Stimulated activated CD4-positive, alpha-beta T cell treated with anti-CD3 and anti-CD28 coated beads, Interleukin-4, amount 100 ng/mL, for 48 hours (primary cell): ENCODE measurements at regions not wholly inside any gene's neighbourhood (a gene's known extent, or its start where the extent isn't known, plus 50 kb on each side); places are given as distances from the start of the nearest gene placed in this dataset.
"Not testable (repeated sequence)": the region's sequence is repeated elsewhere in the genome, so short reads cannot be mapped to it uniquely, and the experiment has no call there.

Experiments used
- DNase-seq, 2 donors: peaks; one replicate each; pipeline ENCODE4 v3.0.0-alpha.2; 2020; ENCODE audit warnings: low read depth in 2 of 2

- not testable (repeated sequence) for DNase-seq
Measured at GRCh38 chr5:100379254-100379858, 155.8 kb upstream of the FAM174A start.

DNA sequence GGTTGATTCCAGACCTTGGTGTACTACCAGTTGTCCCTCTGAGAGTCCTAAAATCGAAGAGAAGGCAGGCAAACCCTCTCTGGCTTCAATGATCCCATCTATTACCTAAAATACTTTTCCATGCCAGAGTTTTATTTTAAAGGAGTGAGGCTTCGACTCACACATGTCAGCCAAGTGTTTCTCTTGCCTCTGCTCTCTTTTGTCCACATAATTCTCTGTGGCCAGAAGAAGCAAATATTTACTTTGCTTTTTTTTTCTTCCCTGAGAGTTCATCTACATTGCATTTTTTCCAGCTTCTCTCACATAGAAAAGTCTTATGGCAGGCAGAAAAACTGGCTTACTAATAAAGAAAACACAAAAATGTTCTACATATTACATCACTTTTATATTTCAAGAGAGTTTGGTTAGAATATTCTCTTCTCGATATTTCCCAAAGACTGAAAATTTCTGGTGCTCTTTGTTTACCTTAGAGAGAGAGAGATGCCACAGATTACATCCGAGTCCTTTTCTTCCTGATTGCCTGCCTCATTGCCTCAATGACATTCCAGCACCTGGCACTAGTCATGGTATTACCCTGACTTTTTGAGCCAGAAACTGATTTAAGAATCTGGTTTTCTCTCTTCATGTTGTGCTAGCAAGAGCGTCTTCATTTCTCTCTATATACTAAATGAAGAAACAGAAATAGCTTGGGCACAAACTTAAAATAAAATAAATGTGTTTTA, 170.3 kb upstream of the FAM174A start:
- not testable (repeated sequence) for DNase-seq

DNA sequence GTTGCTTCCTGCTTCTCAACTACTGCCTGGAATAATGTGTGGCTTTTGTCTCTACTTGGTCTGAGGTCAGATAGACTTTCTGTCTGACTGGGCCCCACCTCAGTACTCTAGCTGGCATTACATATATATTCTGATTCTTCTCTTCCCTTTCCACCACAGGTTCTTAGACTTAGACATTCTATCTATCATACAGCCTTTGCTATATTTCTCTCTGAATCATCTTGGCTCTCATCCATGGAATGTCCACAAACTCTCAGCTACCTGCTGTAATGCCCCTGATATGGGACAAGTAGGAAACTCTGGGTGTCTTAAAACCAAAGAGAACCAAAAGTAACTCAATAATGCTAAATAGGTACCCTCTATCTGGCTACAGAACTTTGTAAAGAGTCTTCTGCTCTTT, 170.8 kb upstream of the FAM174A start:
- not testable (repeated sequence) for DNase-seq

DNA sequence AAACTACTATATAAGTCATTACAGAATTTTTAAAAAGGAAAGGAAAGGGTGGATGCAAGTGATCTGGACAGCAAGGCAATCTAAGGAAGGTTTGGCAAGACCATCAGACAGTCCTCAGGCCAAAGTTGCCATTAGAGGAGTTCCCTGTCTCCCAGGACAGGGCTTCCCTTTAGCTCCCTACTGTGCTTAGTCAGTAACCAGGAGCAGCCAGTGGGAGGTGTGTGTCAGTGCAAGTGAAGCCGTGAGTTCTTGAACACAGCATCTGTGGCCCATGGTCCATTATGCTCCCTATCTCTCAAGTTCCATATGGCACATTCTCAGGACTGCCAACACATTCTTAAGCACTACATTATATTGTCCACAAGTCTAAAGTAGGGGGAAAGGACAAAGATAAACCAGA, 175.2 kb upstream of the FAM174A start:
- DNase-seq: not testable (repeated sequence)

DNA sequence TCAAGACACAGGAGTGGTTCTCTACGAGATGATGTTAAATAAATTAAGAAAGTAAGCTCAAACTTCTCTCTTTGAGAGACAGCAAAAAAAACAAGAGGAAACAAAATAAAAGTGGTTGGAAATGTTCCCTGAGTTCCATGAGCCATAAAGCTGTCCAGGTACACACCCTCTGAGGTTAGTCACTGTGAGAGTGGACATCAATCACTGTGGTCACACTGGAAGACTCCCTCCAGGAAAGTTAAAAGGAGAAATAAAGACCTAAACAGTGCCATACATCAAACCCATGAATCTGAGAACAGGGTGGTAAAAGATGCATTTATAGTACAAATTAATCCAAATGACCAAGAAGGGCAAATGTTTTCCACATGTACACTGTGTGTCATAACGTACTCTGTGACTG, 188.9 kb upstream of the FAM174A start:
- not testable (repeated sequence) for DNase-seq

GRCh38 chr5:100341485-100341884, 193.7 kb upstream of the FAM174A start:
- DNase-seq: not testable (repeated sequence)

GRCh38 chr5:100322483-100322882, 212.7 kb upstream of the FAM174A start:
- no peak for DNase-seq

GRCh38 chr5:100319885-100320284, 215.3 kb upstream of the FAM174A start:
- DNase-seq: no peak

GRCh38 chr5:100313657-100314056, 221.5 kb upstream of the FAM174A start:
- no peak for DNase-seq

DNA sequence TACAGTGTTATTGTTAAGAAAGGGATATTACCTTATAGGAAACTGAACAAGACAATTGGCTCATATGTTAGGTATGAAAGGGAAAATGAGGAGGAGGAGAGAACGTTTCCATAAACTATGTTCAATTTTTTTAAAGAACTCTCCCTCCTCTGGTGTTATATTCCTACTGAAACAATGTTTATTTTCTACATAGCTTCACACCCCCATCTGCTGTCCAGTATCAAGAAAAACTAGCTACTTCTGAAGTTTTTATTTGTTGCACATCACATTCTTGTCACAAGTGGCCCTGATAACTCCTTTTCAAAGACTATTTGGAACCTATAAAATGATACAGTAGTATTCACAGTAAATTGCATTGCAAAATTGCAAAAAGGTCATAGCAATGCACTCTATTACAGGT, 223.4 kb upstream of the FAM174A start:
- no peak for DNase-seq

DNA sequence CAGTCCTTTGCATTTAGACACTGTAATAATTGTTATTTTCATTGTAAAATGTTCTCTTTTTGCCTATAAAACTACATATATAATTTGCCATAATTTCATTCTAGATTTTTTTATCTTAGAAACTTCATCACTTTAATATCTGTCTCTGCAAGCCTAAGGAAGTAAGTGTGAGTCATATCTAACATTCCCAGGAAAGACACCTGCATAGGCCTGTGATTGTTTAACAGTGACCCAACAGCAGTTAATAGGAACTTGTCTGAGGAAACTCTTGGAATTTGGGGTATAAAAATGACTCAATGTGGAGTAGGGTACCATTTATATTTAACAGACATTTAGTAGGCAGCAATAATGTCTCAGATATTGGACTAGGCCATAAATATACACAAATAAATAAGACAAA, 229.2 kb upstream of the FAM174A start:
- no peak for DNase-seq

GRCh38 chr5:100303216-100303615, 232.0 kb upstream of the FAM174A start:
- DNase-seq: no peak

- DNase-seq: no peak
Measured at GRCh38 chr5:100299261-100299660, 235.9 kb upstream of the FAM174A start.

DNA sequence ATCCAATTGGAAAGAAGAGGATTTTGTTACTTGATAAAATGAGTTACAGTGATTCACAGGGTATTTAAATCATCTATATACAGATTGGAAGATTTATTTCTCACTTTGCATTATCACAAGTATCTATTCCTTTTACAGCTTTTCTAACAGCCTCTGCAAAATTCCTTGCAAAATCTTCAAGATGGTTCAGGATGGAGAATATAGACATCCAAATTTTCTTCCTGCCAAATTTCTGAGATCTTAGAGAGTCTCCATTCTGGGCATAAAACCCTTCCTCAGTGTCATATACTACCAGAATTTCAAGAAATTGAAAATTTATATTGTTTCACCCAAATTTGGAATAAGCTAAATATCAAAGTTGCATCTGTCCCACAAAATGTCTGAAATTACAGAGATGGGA, 259.1 kb upstream of the FAM174A start:
- no peak for DNase-seq

GRCh38 chr5:100275631-100276030, 259.5 kb upstream of the FAM174A start:
- no peak for DNase-seq

GRCh38 chr5:100273846-100274580, 261.2 kb upstream of the FAM174A start:
- no peak for DNase-seq

GRCh38 chr5:100270023-100270771, 265.0 kb upstream of the FAM174A start:
- no peak for DNase-seq

GRCh38 chr5:100260968-100261367, 274.2 kb upstream of the FAM174A start:
- no peak for DNase-seq

DNA sequence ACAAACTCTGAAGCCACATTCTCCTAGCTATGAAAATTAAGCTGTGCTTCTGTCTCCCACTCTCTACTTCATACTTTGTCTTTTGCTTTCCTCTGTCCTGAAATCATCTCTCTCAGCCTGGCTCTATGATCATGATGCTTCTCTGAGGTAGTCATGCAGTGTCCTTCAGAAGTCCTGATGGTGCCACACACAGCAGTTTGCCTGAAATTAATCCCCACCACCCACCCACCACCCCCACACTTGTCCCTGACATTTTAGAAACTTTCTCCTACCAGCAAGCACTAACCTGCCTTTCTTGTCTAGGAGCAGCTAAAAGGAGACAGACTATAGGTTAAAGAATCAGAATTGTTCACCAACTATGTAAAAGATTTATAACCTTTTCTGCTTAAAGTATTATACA, 282.2 kb upstream of the FAM174A start:
- no peak for DNase-seq

- DNase-seq: no peak
Measured at GRCh38 chr5:100252037-100252436, 283.1 kb upstream of the FAM174A start.

- no peak for DNase-seq
Measured at GRCh38 chr5:100249884-100250269, 285.3 kb upstream of the FAM174A start.

DNA sequence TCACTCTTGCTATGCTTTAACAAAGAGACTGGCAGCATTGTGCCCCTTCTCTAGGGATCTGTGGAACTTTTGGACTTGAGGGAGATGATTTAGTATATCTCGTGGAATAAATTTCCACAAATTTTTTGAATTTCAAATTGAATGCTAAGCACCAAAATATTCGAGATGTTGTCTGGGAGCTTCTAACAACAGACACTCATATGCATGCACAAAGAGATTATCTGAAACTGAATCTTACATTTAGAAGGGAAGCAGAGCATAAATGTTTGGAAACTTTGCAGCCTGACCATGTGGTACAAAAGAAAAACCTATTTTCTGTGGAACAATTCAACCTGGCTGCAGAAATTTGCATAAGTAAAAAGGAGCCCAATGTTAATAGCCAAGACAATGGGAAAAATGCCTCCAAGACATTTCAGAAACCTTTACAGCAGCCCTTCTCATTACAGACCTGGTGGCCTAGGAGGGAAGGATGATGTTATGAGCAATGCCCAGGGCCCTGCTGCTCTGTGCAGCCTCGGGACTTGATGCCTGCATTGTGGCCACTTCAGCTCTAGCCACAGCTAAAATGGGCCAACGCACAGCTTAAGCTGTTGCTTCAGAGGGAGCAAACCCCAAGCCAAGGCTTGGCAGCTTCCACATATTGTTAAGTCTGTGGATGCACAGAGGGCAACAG, 285.8 kb upstream of the FAM174A start:
- no peak for DNase-seq
